Suprapubic skin (tissue), 4 donors: ENCODE measurements at regions not wholly inside any gene's neighbourhood (a gene's known extent, or its start where the extent isn't known, plus 50 kb on each side); places are given as distances from the start of the nearest gene placed in this dataset.

Experiments used
- DNase-seq, 2 donors: peaks; one replicate each; pipeline ENCODE4 v3.0.0-alpha.2; 2019; ENCODE audit warnings: low spot score in 2 of 2
- H3K27ac ChIP-seq: fragments of 200-600 bp; sonication (generic); one replicate; pipeline ENCODE4 v1.5.1; 2019
- H3K27me3 ChIP-seq: fragments of 200-600 bp; sonication (generic); one replicate; pipeline ENCODE4 v1.5.1; 2019
- H3K36me3 ChIP-seq: fragments of 200-600 bp; sonication (generic); one replicate; pipeline ENCODE4 v1.5.1; 2019
- H3K4me1 ChIP-seq: fragments of 200-600 bp; sonication (generic); one replicate; pipeline ENCODE4 v1.5.1; 2019
- H3K4me3 ChIP-seq: fragments of 200-600 bp; sonication (generic); one replicate; pipeline ENCODE4 v1.5.1; 2019; ENCODE audit warnings: mild to moderate bottlenecking
- H3K9me3 ChIP-seq: fragments of 200-600 bp; sonication (generic); one replicate; pipeline ENCODE4 v1.5.1; 2019
- EP300 ChIP-seq: sonication (generic); formaldehyde crosslinking; IDR thresholded peaks from one replicate; pipeline ENCODE4 v1.6.1; 2017; ENCODE audit warnings: antibody characterized with exemption
- POLR2A ChIP-seq, 2 donors: fragments of 450-650 bp; IDR thresholded peaks; one replicate each; pipeline ENCODE4 v1.6.1; 2017; ENCODE audit warnings: antibody characterized with exemption in 2 of 2, mild to moderate bottlenecking in 2 of 2, moderate library complexity in 2 of 2
- POLR2AphosphoS5 ChIP-seq, 3 donors: sonication (generic); formaldehyde crosslinking; IDR thresholded peaks; one replicate each; pipeline ENCODE4 v1.6.1; 2017; ENCODE audit warnings: antibody characterized with exemption in 3 of 3
- WGBS: methylation state at CpG from one replicate; pipeline ENCODE4 v1.1.5; 2018; 5-methylcytosine and 5-hydroxymethylcytosine counted together
- TF ChIP-seq, protein P1 (sequence below), 2 donors: fragments of 200-600 bp in 1 of 2; fragments of 450-650 bp in 1 of 2; sonication (generic) in 1 of 2; IDR thresholded peaks; one replicate each; pipeline ENCODE4 v1.5.1; 2016 to 2019; ENCODE audit warnings: antibody characterized with exemption in 2 of 2, mild to moderate bottlenecking in 1 of 2, moderate library complexity in 1 of 2

DNA sequence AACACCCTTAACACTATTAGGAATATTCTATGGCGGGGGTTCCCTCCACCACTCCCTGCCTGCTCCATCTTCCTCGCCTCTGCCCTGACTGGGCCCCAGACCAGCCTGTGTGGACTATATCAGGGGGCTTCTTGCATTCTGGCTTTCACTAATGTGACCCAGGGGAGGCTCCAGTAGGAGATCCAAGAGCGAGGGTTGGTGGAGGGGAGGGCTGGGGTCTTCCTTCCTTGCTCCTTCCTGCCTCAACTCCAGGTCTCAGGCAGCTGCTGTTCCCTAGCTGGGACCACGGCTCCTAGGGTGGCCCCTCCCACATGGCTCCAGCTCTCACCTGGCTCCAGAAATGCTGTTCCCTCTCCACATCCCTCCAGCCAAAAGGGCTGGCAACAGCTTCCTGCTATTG is 257.4 kb downstream of the MATN1 start:
- Histone ChIP-seq H3K36me3 (no peaks in the 10 kb centered on the region), H3K4me3 (no peak overlapping the region), H3K27me3 (peaks cover 3% of the 10 kb centered on the region), H3K27ac (no peak overlapping the region), H3K4me1 (no peaks in the 10 kb centered on the region), H3K9me3 (no peaks in the 10 kb centered on the region)
- no peak for TF ChIP-seq EP300
- TF ChIP-seq, protein P1, sequence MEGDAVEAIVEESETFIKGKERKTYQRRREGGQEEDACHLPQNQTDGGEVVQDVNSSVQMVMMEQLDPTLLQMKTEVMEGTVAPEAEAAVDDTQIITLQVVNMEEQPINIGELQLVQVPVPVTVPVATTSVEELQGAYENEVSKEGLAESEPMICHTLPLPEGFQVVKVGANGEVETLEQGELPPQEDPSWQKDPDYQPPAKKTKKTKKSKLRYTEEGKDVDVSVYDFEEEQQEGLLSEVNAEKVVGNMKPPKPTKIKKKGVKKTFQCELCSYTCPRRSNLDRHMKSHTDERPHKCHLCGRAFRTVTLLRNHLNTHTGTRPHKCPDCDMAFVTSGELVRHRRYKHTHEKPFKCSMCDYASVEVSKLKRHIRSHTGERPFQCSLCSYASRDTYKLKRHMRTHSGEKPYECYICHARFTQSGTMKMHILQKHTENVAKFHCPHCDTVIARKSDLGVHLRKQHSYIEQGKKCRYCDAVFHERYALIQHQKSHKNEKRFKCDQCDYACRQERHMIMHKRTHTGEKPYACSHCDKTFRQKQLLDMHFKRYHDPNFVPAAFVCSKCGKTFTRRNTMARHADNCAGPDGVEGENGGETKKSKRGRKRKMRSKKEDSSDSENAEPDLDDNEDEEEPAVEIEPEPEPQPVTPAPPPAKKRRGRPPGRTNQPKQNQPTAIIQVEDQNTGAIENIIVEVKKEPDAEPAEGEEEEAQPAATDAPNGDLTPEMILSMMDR (IDR thresholded peaks at IDR 0.05): no peak
- TF ChIP-seq POLR2AphosphoS5 (IDR thresholded peaks at IDR 0.05): no peak
- TF ChIP-seq POLR2A (IDR thresholded peaks at IDR 0.05): no peak
- WGBS: 64% methylated on average over 4 of the region's 4 CpGs
- DNase-seq: peak; percentile 30 to 54

DNA sequence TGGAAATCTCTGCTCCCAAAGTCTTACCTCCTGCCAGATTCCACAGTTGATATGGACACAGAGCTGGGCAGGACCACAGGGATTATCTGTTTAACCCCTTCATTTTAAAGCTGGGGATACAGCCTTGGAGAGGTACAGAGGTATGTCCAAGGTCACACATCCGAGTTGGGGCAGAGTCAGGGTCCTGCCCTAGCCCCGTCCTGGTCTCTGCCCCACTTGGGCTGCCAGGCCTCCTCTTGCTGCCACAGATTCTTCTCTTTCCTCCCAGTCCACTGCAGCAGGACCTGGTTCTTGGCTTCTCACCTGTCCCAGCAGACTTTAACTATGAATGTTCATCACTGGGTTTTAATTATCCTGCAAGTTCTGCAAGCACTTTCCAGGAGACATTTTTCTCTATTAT is 258.3 kb downstream of the MATN1 start:
- 100% methylated on average over 1 of the region's 2 CpGs for WGBS

DNA sequence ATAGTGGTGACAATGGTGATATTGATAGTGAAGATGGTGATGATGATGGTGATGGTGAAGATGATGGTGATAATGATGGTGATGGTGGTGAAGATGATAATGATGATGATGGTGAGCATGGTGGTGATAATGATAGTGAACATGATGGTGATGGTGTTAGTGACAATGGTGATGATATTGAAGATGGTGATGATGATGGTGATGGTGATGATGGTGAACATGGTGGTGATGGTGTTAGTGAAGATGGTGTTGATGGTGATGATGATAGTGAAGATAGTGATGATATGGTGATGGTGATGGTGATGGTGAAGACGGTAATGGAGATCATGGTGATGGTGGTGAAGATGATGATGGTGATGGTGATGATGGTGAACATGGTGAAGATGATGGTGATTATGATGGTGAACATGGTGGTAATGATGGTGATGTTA is 259.2 kb downstream of the MATN1 start:
- Histone ChIP-seq H3K27me3 (peaks cover 7% of the 10 kb centered on the region), H3K27ac (no peak overlapping the region), H3K36me3 (no peaks in the 10 kb centered on the region), H3K4me1 (no peaks in the 10 kb centered on the region), H3K9me3 (no peaks in the 10 kb centered on the region), H3K4me3 (no peak overlapping the region)
- DNase-seq: no peak
- 100% methylated on average over 1 of the region's 1 CpG for WGBS
- TF ChIP-seq EP300: no peak
- TF ChIP-seq POLR2A (IDR thresholded peaks at IDR 0.05): no peak
- TF ChIP-seq, protein P1 (IDR thresholded peaks at IDR 0.05): no peak
- no peak for TF ChIP-seq POLR2AphosphoS5 (IDR thresholded peaks at IDR 0.05)

More for the DNA sequence above, 258.3 kb downstream of the MATN1 start:
- no peaks in the 10 kb centered on the region for H3K36me3 ChIP-seq
- H3K27ac ChIP-seq: no peak overlapping the region
- H3K9me3 ChIP-seq: no peaks in the 10 kb centered on the region
- peaks cover 5% of the 10 kb centered on the region for H3K27me3 ChIP-seq
- H3K4me1 ChIP-seq: no peaks in the 10 kb centered on the region
- peak in 1 of 2 donors; percentile 24 for DNase-seq
- H3K4me3 ChIP-seq: no peak overlapping the region
- no peak for TF ChIP-seq POLR2A (IDR thresholded peaks at IDR 0.05)
- TF ChIP-seq, protein P1 (IDR thresholded peaks at IDR 0.05): no peak
- TF ChIP-seq EP300: no peak
- no peak for TF ChIP-seq POLR2AphosphoS5 (IDR thresholded peaks at IDR 0.05)

DNA sequence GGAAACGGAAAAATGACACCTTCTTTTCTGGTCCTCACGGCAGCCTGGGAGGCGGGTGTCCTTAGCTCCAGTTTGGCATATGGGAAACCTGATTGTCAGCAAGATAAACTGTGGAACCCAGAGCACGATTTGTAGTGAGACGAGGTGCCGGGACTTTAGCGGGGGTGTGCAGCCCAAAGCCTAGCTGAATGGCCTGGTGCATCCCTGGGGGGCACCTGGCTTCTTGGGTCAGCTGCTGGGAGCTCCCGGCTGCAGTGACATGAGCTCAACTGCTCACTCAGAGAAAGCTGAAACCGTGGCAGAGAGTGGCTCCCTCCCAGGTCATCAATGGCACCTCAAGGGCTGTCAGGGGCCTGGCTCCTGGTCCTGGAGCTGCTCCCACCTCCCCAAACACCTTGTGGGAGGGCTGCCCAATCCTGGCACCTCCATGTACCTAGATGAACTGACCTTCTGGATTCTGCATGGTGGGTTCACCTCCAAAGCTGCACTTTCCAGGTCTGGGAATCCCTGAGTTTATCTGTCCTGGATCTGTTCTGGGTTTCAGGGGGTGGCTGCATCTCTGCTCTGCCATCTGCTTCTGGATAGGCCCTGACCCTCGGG is 260.5 kb downstream of the MATN1 start:
- Histone ChIP-seq H3K27ac (no peak overlapping the region), H3K9me3 (no peaks in the 10 kb centered on the region), H3K36me3 (no peaks in the 10 kb centered on the region), H3K4me1 (no peaks in the 10 kb centered on the region), H3K4me3 (no peak overlapping the region), H3K27me3 (peaks cover 7% of the 10 kb centered on the region)
- WGBS: 71% methylated on average over 10 of the region's 10 CpGs
- no peak for TF ChIP-seq POLR2AphosphoS5 (IDR thresholded peaks at IDR 0.05)
- TF ChIP-seq, protein P1 (IDR thresholded peaks at IDR 0.05): no peak
- DNase-seq: peak; percentile 27 to 61

DNA sequence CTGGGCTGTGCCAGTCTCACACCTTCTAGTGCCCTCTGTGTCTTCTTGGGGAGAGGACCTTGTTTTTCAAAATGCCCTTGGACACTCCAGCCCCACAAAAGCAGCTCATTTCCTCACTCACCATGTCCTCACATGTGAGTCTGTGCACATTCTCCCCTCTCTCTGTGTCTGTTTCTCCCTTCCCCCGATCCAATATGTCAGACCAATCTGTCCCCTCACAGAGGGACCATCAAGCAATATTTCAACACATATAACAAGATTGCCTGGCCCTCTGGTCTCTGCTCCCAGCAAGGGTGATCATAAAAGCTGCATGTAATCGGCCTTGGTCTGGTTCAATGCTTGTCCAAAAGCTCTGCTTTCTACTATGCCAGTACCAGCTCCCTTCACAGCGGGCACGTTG is 261.2 kb downstream of the MATN1 start:
- TF ChIP-seq POLR2AphosphoS5 (IDR thresholded peaks at IDR 0.05) (no peak), POLR2A (IDR thresholded peaks at IDR 0.05) (no peak), EP300 (no peak)
- TF ChIP-seq, protein P1 (IDR thresholded peaks at IDR 0.05): no peak
- Histone ChIP-seq H3K4me3 (no peak overlapping the region), H3K9me3 (no peaks in the 10 kb centered on the region), H3K36me3 (no peaks in the 10 kb centered on the region), H3K27me3 (peaks cover 7% of the 10 kb centered on the region), H3K4me1 (no peaks in the 10 kb centered on the region), H3K27ac (no peak overlapping the region)
- 70% methylated on average over 4 of the region's 4 CpGs for WGBS
- peak in 1 of 2 donors; percentile 15 for DNase-seq
